ENCODE measurements at regions not wholly inside any gene's neighbourhood (a gene's known extent, or its start where the extent isn't known, plus 50 kb on each side); places are given as distances from the start of the nearest gene placed in this dataset.

DNA sequence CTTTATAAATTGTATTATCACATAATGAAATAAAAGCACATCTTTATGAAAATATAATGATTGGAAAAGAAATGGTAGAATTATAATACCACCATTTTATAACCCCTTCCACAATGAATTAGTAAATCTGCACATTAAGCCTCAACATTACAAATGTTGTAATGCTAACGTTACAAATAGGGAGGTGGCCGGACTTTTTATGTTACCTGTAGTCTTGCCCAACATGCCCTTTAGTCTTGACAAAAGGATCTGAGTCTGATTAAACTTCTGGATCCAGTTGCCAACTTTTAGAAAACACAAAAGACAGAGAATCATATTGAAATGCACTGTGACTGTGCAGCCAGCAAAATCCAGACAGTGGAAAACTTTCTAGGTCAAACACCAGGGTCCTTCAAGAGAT, 617.3 kb downstream of the KCNJ3 start:
- TF ChIP-seq POLR2A (conservative IDR thresholded peaks at IDR 0.05) (no peak), FOXK1 (CRISPR knock-in tag; IDR thresholded peaks at IDR 0.05; ENCODE audit: borderline replicate concordance) (no peak)

All from K562 (cell line).